CD14-positive monocyte (primary cell): ENCODE measurements at regions not wholly inside any gene's neighbourhood (a gene's known extent, or its start where the extent isn't known, plus 50 kb on each side); places are given as distances from the start of the nearest gene placed in this dataset.

Experiments
- DNase-seq, 3 donors: peaks; one replicate each; pipeline ENCODE4 v3.0.0-alpha.2; 2011 to 2022
- H2AFZ ChIP-seq: 2 replicates; pipeline ENCODE4 v1.6.0; 2012; ENCODE audit warnings: mild to moderate bottlenecking, low read depth, low read length, inconsistent platforms; ENCODE audit not compliant: insufficient read depth, poor library complexity, severe bottlenecking
- H3K27ac ChIP-seq, 2 donors: 1 replicate in 1 of 2; 2 replicates in 1 of 2; pipeline ENCODE4 v1.5.1; 2012 to 2013; ENCODE audit warnings: low read length in 2 of 2, control low read depth in 1 of 2, inconsistent platforms in 1 of 2, low read depth in 1 of 2, mild to moderate bottlenecking in 1 of 2
- H3K27me3 ChIP-seq, 2 donors: one replicate each; pipeline versions ENCODE4 v1.6.0 to v1.6.1; 2011 to 2013; ENCODE audit warnings: low read length in 2 of 2; ENCODE audit not compliant: control insufficient read depth in 2 of 2, insufficient read depth in 2 of 2
- H3K36me3 ChIP-seq, 2 donors: replicated peaks in 1 of 2; 1 replicate in 1 of 2; 2 replicates in 1 of 2; pipeline versions ENCODE4 v1.5.1 to v1.6.1; 2012 to 2013; ENCODE audit warnings: low read length in 2 of 2, control low read depth in 1 of 2, inconsistent platforms in 1 of 2, mild to moderate bottlenecking in 1 of 2; ENCODE audit not compliant: insufficient read depth in 2 of 2, control insufficient read depth in 1 of 2
- H3K4me1 ChIP-seq, 2 donors: 1 replicate in 1 of 2; 2 replicates in 1 of 2; pipeline versions ENCODE4 v1.5.1 to v1.6.1; 2012 to 2013; ENCODE audit warnings: low read length in 2 of 2, control low read depth in 1 of 2, inconsistent platforms in 1 of 2, mild to moderate bottlenecking in 1 of 2, moderate library complexity in 1 of 2; ENCODE audit not compliant: insufficient read depth in 2 of 2, control insufficient read depth in 1 of 2
- H3K4me2 ChIP-seq: replicated peaks from 2 replicates; pipeline ENCODE3; 2012; ENCODE audit warnings: low read length, moderate library complexity, mild to moderate bottlenecking; ENCODE audit not compliant: poor library complexity, severe bottlenecking; ENCODE audit errors: extremely low read depth
- H3K4me3 ChIP-seq, 3 experiments: fragments of 200-600 bp in 1 of 3; sonication (generic) in 1 of 3; replicated peaks in 1 of 3; 1 replicate in 2 of 3; 2 replicates in 1 of 3; pipeline ENCODE4 v1.5.1; 2011 to 2013; ENCODE audit warnings: low read length in 3 of 3, mild to moderate bottlenecking in 3 of 3, control low read depth in 2 of 3, low read depth in 2 of 3, inconsistent platforms in 1 of 3, moderate library complexity in 1 of 3
- H3K79me2 ChIP-seq: 2 replicates; pipeline ENCODE4 v1.6.0; 2012; ENCODE audit warnings: mild to moderate bottlenecking, control low read depth, inconsistent platforms, low read length, moderate library complexity; ENCODE audit not compliant: insufficient read depth
- H3K9ac ChIP-seq: 2 replicates; pipeline ENCODE4 v1.6.0; 2017; ENCODE audit warnings: low read length, mild to moderate bottlenecking; ENCODE audit not compliant: insufficient read depth, poor library complexity, severe bottlenecking
- H3K9me3 ChIP-seq, 2 donors: replicated peaks in 1 of 2; 1 replicate in 1 of 2; 2 replicates in 1 of 2; pipeline versions ENCODE4 v1.5.1 to v1.6.1; 2012 to 2013; ENCODE audit warnings: low read length in 2 of 2, control low read depth in 1 of 2; ENCODE audit not compliant: control insufficient read depth in 1 of 2, insufficient read depth in 1 of 2
- H4K20me1 ChIP-seq: 2 replicates; pipeline ENCODE4 v1.6.0; 2012; ENCODE audit warnings: mild to moderate bottlenecking, low read length, control low read depth, moderate library complexity; ENCODE audit not compliant: insufficient read depth
- H3K27ac Mint-ChIP-seq, 7 donors: one replicate each; pipeline ENCODE4 v1.8.0; 2020; ENCODE audit warnings: mild to moderate bottlenecking in 7 of 7, mixed read lengths in 7 of 7, moderate library complexity in 6 of 7, inconsistent platforms in 2 of 7
- H3K27me3 Mint-ChIP-seq, 3 donors: one replicate each; pipeline ENCODE4 v1.8.0; 2021 to 2022; ENCODE audit warnings: low read depth in 3 of 3, mild to moderate bottlenecking in 3 of 3, mixed read lengths in 3 of 3, moderate library complexity in 3 of 3, inconsistent platforms in 1 of 3
- H3K36me3 Mint-ChIP-seq, 2 donors: one replicate each; pipeline ENCODE4 v1.8.0; 2020; ENCODE audit warnings: mixed read lengths in 2 of 2, inconsistent platforms in 1 of 2, mild to moderate bottlenecking in 1 of 2
- H3K4me1 Mint-ChIP-seq: one replicate; pipeline ENCODE4 v1.8.0; 2020; ENCODE audit warnings: mild to moderate bottlenecking, mixed read lengths
- H3K4me3 Mint-ChIP-seq, 2 donors: one replicate each; pipeline ENCODE4 v1.8.0; 2020; ENCODE audit warnings: mild to moderate bottlenecking in 2 of 2, mixed read lengths in 2 of 2, moderate library complexity in 1 of 2
- H3K9me3 Mint-ChIP-seq, 7 donors: one replicate each; pipeline ENCODE4 v1.8.0; 2020 to 2022; ENCODE audit warnings: mixed read lengths in 7 of 7, mild to moderate bottlenecking in 6 of 7, moderate library complexity in 6 of 7, inconsistent platforms in 2 of 7
- CTCF ChIP-seq: fragments of 200-600 bp; IDR thresholded peaks from one replicate; pipeline ENCODE4 v1.8.0; 2022; ENCODE audit warnings: antibody characterized with exemption, mild to moderate bottlenecking
- WGBS: methylation state at CpG from one replicate; pipeline ENCODE4 v1.1.5; 2013; ENCODE audit warnings: missing lambda C conversion rate; ENCODE audit not compliant: insufficient coverage; 5-methylcytosine and 5-hydroxymethylcytosine counted together
- intact Hi-C, 2 donors: fragments of 100-400 bp; cut with micrococcal nuclease; formaldehyde crosslinking; loops; one replicate each; pipeline versions ENCODE4 v1.15.0 to v1.15.1; 2023

- Histone ChIP-seq H4K20me1 (no peaks in the 10 kb centered on the region), H3K9me3 (no peaks in the 10 kb centered on the region), H3K27ac (no peak overlapping the region), H3K4me3 (no peak overlapping the region), H2AFZ (no peak overlapping the region), H3K79me2 (no peaks in the 10 kb centered on the region), H3K27me3 (no peaks in the 10 kb centered on the region), H3K4me2 (no peak overlapping the region), H3K36me3 (no peaks in the 10 kb centered on the region), H3K4me1 (no peaks in the 10 kb centered on the region), H3K9ac (no peak overlapping the region)
- H3K27me3 Mint-ChIP-seq, result peaks cover 0 to 2% (median 1%) of the 10 kb centered on the region in 3 donors
- intact Hi-C loops, result no loop called here
- no peaks in the 10 kb centered on the region for H3K4me1 Mint-ChIP-seq
- TF ChIP-seq CTCF, result no peak
- WGBS, result 100% methylated on average over 1 of the region's 2 CpGs
- DNase-seq, result no peak
- peaks cover 0 to 3% (median 0%) of the 10 kb centered on the region in 7 donors for H3K9me3 Mint-ChIP-seq
- H3K36me3 Mint-ChIP-seq, result no peaks in the 10 kb centered on the region
- no peak overlapping the region for H3K27ac Mint-ChIP-seq
- no peak overlapping the region for H3K4me3 Mint-ChIP-seq
Observed at GRCh38 chr4:10283761-10284160, 167.2 kb upstream of the WDR1 start.

- no peak overlapping the region for H3K4me2 ChIP-seq
- Mint-ChIP-seq H3K27me3 (peaks cover 1 to 4% (median 2%) of the 10 kb centered on the region in 3 donors), H3K9me3 (peaks cover 0 to 3% (median 2%) of the 10 kb centered on the region in 7 donors), H3K36me3 (no peaks in the 10 kb centered on the region), H3K4me3 (no peak overlapping the region), H3K27ac (no peak overlapping the region), H3K4me1 (no peaks in the 10 kb centered on the region)
- no peaks in the 10 kb centered on the region for H3K27me3 ChIP-seq
- no peaks in the 10 kb centered on the region for H3K79me2 ChIP-seq
- no peaks in the 10 kb centered on the region for H3K4me1 ChIP-seq
- H3K4me3 ChIP-seq, result no peak overlapping the region
- H3K27ac ChIP-seq, result no peak overlapping the region
- DNase-seq, result no peak
- H3K36me3 ChIP-seq, result no peaks in the 10 kb centered on the region
- intact Hi-C loops, result no loop called here
- H3K9ac ChIP-seq, result no peak overlapping the region
- no peaks in the 10 kb centered on the region for H3K9me3 ChIP-seq
- TF ChIP-seq CTCF, result no peak
- no peaks in the 10 kb centered on the region for H4K20me1 ChIP-seq
- no CpG with 5 or more reads among the region's 3 CpGs for WGBS
- no peak overlapping the region for H2AFZ ChIP-seq
Observed at GRCh38 chr4:10281996-10282395, 165.4 kb upstream of the WDR1 start.
